HepG2 (cell line): ENCODE measurements at regions not wholly inside any gene's neighbourhood (a gene's known extent, or its start where the extent isn't known, plus 50 kb on each side); places are given as distances from the start of the nearest gene placed in this dataset.

Source experiments
- ATAC-seq: fragments of 200-7000 bp; cut with Tn5 transposase; 3 replicates; pipeline ENCODE4 v1.9.1; 2020; ENCODE audit warnings: mild to moderate bottlenecking, moderate library complexity
- BruUV-seq: library from RNA; stranded (reverse); fragments of 400-500 nt; replicated peaks from 2 replicates; lab custom pipeline; 2021; lab: Mats Ljungman, UMichigan
- CTCF ChIA-PET: fragments of 300-600 bp; formaldehyde crosslinking; extraction: SDS; loops from one replicate; lab custom pipeline; 2021; ENCODE audit warnings: low total read pairs, inconsistent platforms, low intra/inter-chr PET ratio; lab: Yijun Ruan, JAX
- POLR2A ChIA-PET: fragments of 350-600 bp; sonication (Branson Sonifier 250); formaldehyde crosslinking; loops from one replicate; lab custom pipeline; 2020; ENCODE audit warnings: antibody characterized with exemption, inconsistent platforms; lab: Yijun Ruan, JAX
- DNase-seq: peaks from one replicate; pipeline ENCODE4 v3.0.0-alpha.2; 2015; ENCODE audit warnings: low spot score
- FAIRE-seq: peaks from 3 replicates; lab custom pipeline; 2011; peaks lifted over from hg19 to GRCh38; lab: Jason Lieb, UNC
- H2AFZ ChIP-seq: one replicate; pipeline ENCODE4 v1.6.1; 2011; ENCODE audit warnings: low read length, inconsistent platforms
- H3K27ac ChIP-seq: fragments of 300-600 bp; 3 replicates; pipeline ENCODE4 v1.8.0; 2011; ENCODE audit warnings: mixed run types, mild to moderate bottlenecking, mixed read lengths, low read length, inconsistent platforms; ENCODE audit not compliant: insufficient read depth; ENCODE audit errors: extremely low read length
- H3K27me3 ChIP-seq, 2 experiments: fragments of 200-600 bp in 1 of 2; 2 replicates in 1 of 2; 3 replicates in 1 of 2; pipeline versions ENCODE4 v1.6.0 to v1.8.0; 2011; ENCODE audit warnings: low read length in 2 of 2, mild to moderate bottlenecking in 2 of 2, moderate library complexity in 2 of 2, inconsistent platforms in 1 of 2; ENCODE audit not compliant: insufficient read depth in 2 of 2, control insufficient read depth in 1 of 2
- H3K36me3 ChIP-seq, 2 experiments: fragments of 200-600 bp in 1 of 2; replicated peaks in 1 of 2; 2 replicates in 1 of 2; 3 replicates in 1 of 2; pipeline versions ENCODE4 v1.5.1 to v1.8.0; 2011; ENCODE audit warnings: low read length in 2 of 2, inconsistent platforms in 1 of 2; ENCODE audit not compliant: insufficient read depth in 2 of 2, control insufficient read depth in 1 of 2
- H3K4me1 ChIP-seq: 2 replicates; pipeline ENCODE4 v1.5.1; 2012; ENCODE audit warnings: low read length, inconsistent platforms; ENCODE audit not compliant: insufficient read depth
- H3K4me2 ChIP-seq: 2 replicates; pipeline ENCODE4 v1.6.0; 2011; ENCODE audit warnings: low read depth, low read length, inconsistent platforms
- H3K4me3 ChIP-seq, 3 experiments: fragments of 200-600 bp in 1 of 3; sonication (generic), shearing (Covaris generic) in 1 of 3; replicated peaks in 1 of 3; 2 replicates each; pipeline ENCODE4 v1.5.1; 2011 to 2016; ENCODE audit warnings: low read length in 3 of 3, inconsistent platforms in 2 of 3, low read depth in 2 of 3, mild to moderate bottlenecking in 2 of 3, control low read depth in 1 of 3, mixed read lengths in 1 of 3; ENCODE audit not compliant: insufficient read depth in 1 of 3
- H3K79me2 ChIP-seq: one replicate; pipeline ENCODE4 v1.6.1; 2011; ENCODE audit warnings: low read length, inconsistent platforms; ENCODE audit not compliant: insufficient read depth
- H3K9ac ChIP-seq: 2 replicates; pipeline ENCODE4 v1.6.0; 2011; ENCODE audit warnings: mild to moderate bottlenecking, low read depth, low read length, inconsistent platforms; ENCODE audit not compliant: insufficient read depth
- H3K9me3 ChIP-seq: 2 replicates; pipeline ENCODE4 v1.5.1; 2012; ENCODE audit warnings: mild to moderate bottlenecking, low read length
- H4K20me1 ChIP-seq: 2 replicates; pipeline ENCODE4 v1.6.0; 2011; ENCODE audit warnings: inconsistent platforms, mild to moderate bottlenecking, low read length, moderate library complexity; ENCODE audit not compliant: insufficient read depth
- HNF4G ChIP-seq, 2 experiments: sonication (generic) in 1 of 2; formaldehyde crosslinking in 1 of 2; IDR thresholded peaks; 2 replicates each; pipeline versions ENCODE4 v1.4.0 to v1.6.1; 2011 to 2020; ENCODE audit warnings: borderline replicate concordance in 2 of 2, low read depth in 2 of 2, mild to moderate bottlenecking in 2 of 2, low read length in 1 of 2, missing genetic modification reagents in 1 of 2, moderate library complexity in 1 of 2
- SRY ChIP-seq: sonication (generic); formaldehyde crosslinking; IDR thresholded peaks from 2 replicates; pipeline ENCODE4 v1.8.0; 2022; ENCODE audit warnings: mild to moderate bottlenecking, missing genetic modification reagents
- ZFP62 ChIP-seq: sonication (generic); formaldehyde crosslinking; IDR thresholded peaks from 2 replicates; pipeline ENCODE4 v1.4.0; 2020; ENCODE audit warnings: missing genetic modification reagents
- WGBS: methylation state at CpG from one replicate; pipeline ENCODE4 v1.1.6; 2017; ENCODE audit warnings: low lambda C conversion rate; 5-methylcytosine and 5-hydroxymethylcytosine counted together
- in situ Hi-C: cut with HindIII; loops from 2 replicates; pipeline ENCODE4 v1.10.0; 2017; ENCODE audit warnings: low pct_unique_long_range_greater_than_20kb; ENCODE audit not compliant: extremely low pct_ligation_motif_present
- intact Hi-C: fragments of 100-400 bp; cut with micrococcal nuclease; formaldehyde crosslinking; loops from one replicate; pipeline ENCODE4 v1.10.0; 2022; ENCODE audit not compliant: unreplicated experiment

DNA sequence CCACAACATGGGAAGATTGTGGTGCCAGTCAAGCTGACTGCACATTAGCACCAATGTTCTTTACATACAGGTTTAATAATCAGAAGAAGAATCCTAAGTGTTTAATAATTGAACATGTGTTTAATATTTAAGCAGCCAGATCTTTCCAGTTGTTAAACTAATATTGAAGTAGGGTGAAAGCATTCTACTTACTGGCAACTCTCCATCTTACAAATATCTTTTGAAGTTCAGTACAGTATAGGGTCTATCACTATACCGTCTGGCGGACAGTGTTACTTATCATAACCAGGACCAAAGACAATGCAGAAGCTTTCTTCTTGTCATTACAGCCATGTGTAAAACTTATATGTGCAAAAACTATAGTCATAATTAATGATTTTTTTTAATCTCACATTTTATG is 376.4 kb downstream of the CNTN6 start:
- intact Hi-C loops: no loop called here
- H2AFZ ChIP-seq: no peak overlapping the region
- no peak overlapping the region for H3K9ac ChIP-seq
- no TSS peak for BruUV-seq
- H3K36me3 ChIP-seq: no peaks in the 10 kb centered on the region
- no peak overlapping the region for H3K4me2 ChIP-seq
- CTCF ChIA-PET: no interaction called here
- in situ Hi-C loops: no loop called here
- no peaks in the 10 kb centered on the region for H3K4me1 ChIP-seq
- no peaks in the 10 kb centered on the region for H3K79me2 ChIP-seq
- H3K9me3 ChIP-seq: peaks cover 90% of the 10 kb centered on the region
- TF ChIP-seq ZFP62: no peak
- 39% methylated on average over 2 of the region's 2 CpGs for WGBS
- FAIRE-seq (no peak), DNase-seq (no peak), ATAC-seq (no peak)
- H3K27ac ChIP-seq: no peak overlapping the region
- H3K4me3 ChIP-seq: no peak overlapping the region
- no peaks in the 10 kb centered on the region for H4K20me1 ChIP-seq
- POLR2A ChIA-PET: no interaction called here
- no peaks in the 10 kb centered on the region for H3K27me3 ChIP-seq

DNA sequence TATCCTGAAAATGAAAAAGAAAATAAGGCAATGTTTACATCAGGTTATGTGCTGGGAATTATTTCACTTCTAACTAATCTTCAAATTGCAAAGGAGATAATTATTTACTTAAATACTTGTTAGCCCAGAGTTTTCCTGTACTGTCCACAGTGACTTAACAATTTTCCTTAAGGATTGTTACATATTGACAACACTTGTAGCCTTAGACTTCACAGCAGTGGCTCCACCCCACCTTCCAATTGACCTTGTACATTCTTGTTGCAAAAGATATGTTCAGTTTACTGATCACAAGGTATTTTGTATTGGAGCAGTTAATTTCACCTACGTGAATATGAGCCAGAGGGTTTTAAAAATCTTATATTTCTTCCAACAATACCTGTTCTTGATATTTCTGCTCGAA is 376.9 kb downstream of the CNTN6 start:
- BruUV-seq: no TSS peak
- H3K4me2 ChIP-seq: no peak overlapping the region
- TF ChIP-seq SRY (CRISPR knock-in tag): no peak
- no peak for TF ChIP-seq HNF4G (IDR thresholded peaks at IDR 0.05; ENCODE audit: borderline replicate concordance, low read depth, low read length)
- no peak for TF ChIP-seq HNF4G (CRISPR knock-in tag; IDR thresholded peaks at IDR 0.05; ENCODE audit: borderline replicate concordance, low read depth)
- TF ChIP-seq, all 625 proteins: peak for 0
- H3K36me3 ChIP-seq: no peaks in the 10 kb centered on the region
- H3K4me1 ChIP-seq: no peaks in the 10 kb centered on the region
- POLR2A ChIA-PET: no interaction called here
- H3K9me3 ChIP-seq: peaks cover 90% of the 10 kb centered on the region
- in situ Hi-C loops: no loop called here
- H2AFZ ChIP-seq: no peak overlapping the region
- DNase-seq (no peak), ATAC-seq (no peak), FAIRE-seq (no peak)
- intact Hi-C loops: no loop called here
- H3K79me2 ChIP-seq: no peaks in the 10 kb centered on the region
- H3K9ac ChIP-seq: no peak overlapping the region
- H3K4me3 ChIP-seq: no peak overlapping the region
- 0% methylated on average over 2 of the region's 2 CpGs for WGBS
- no peaks in the 10 kb centered on the region for H3K27me3 ChIP-seq
- no peak overlapping the region for H3K27ac ChIP-seq
- CTCF ChIA-PET: no interaction called here
- no peaks in the 10 kb centered on the region for H4K20me1 ChIP-seq
